WTC11 (cell line): ENCODE measurements at regions not wholly inside any gene's neighbourhood (a gene's known extent, or its start where the extent isn't known, plus 50 kb on each side); places are given as distances from the start of the nearest gene placed in this dataset.

ENCODE experiments used
- CREB1 ChIP-seq: sonication (generic); formaldehyde crosslinking; IDR thresholded peaks from 2 replicates; pipeline ENCODE4 v1.8.0; 2023; ENCODE audit warnings: mild to moderate bottlenecking, missing genetic modification reagents
- CREM ChIP-seq: sonication (generic); formaldehyde crosslinking; IDR thresholded peaks from 2 replicates; pipeline ENCODE4 v1.8.1; 2022; ENCODE audit warnings: mild to moderate bottlenecking, missing genetic modification reagents, moderate library complexity
- MXD4 ChIP-seq: fragments of 250-450 bp; sonication (Bioruptor Pico); IDR thresholded peaks from 2 replicates; pipeline ENCODE4 v1.8.0; 2021; ENCODE audit warnings: mild to moderate bottlenecking, moderate library complexity, borderline replicate concordance
- SP1 ChIP-seq: sonication (generic); formaldehyde crosslinking; conservative IDR thresholded peaks from 2 replicates; pipeline ENCODE4 v1.8.1; 2022; ENCODE audit warnings: missing genetic modification reagents
- ZNF317 ChIP-seq: sonication (generic); formaldehyde crosslinking; IDR thresholded peaks from 2 replicates; pipeline ENCODE4 v1.8.1; 2023; ENCODE audit warnings: low read depth, mild to moderate bottlenecking, moderate library complexity, missing genetic modification reagents, borderline replicate concordance
- TF ChIP-seq, protein P1 (sequence below): fragments of 200-600 bp; IDR thresholded peaks from 2 replicates; pipeline ENCODE4 v1.8.0; 2022; ENCODE audit warnings: antibody characterized with exemption
- TF ChIP-seq, protein P2 (sequence below): sonication (generic); formaldehyde crosslinking; IDR thresholded peaks from 2 replicates; pipeline ENCODE4 v1.8.0; 2022; ENCODE audit warnings: missing genetic modification reagents
- TF ChIP-seq, protein P3 (sequence below): sonication (generic); formaldehyde crosslinking; IDR thresholded peaks from 2 replicates; pipeline ENCODE4 v1.8.0; 2023; ENCODE audit warnings: missing genetic modification reagents

DNA sequence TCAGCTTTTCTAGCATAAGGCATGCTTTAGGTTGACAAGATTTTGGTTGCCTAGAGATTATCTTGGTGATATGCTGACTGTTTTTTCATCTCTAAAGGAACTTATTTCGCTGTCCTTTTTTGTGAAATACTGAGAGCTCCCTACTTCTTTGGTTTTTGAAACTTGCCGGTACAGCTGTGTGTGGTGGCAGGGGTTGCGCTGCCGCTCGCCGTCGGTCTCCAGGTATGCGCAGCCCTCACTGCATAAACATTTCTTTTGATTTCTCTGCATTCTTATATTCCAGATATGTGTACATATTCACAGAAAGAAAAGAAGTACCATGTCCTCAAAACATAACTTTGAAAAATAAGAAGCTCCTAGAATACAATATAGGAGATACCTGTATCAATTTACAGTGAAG lies 106.4 kb upstream of the SYNDIG1 start:
- TF ChIP-seq, protein P1, sequence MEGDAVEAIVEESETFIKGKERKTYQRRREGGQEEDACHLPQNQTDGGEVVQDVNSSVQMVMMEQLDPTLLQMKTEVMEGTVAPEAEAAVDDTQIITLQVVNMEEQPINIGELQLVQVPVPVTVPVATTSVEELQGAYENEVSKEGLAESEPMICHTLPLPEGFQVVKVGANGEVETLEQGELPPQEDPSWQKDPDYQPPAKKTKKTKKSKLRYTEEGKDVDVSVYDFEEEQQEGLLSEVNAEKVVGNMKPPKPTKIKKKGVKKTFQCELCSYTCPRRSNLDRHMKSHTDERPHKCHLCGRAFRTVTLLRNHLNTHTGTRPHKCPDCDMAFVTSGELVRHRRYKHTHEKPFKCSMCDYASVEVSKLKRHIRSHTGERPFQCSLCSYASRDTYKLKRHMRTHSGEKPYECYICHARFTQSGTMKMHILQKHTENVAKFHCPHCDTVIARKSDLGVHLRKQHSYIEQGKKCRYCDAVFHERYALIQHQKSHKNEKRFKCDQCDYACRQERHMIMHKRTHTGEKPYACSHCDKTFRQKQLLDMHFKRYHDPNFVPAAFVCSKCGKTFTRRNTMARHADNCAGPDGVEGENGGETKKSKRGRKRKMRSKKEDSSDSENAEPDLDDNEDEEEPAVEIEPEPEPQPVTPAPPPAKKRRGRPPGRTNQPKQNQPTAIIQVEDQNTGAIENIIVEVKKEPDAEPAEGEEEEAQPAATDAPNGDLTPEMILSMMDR, result no peak
- TF ChIP-seq CREB1 (CRISPR knock-in tag) (no peak), ZNF317 (CRISPR knock-in tag) (no peak), SP1 (no peak), CREM (no peak), MXD4 (no peak)
- TF ChIP-seq, protein P2, sequence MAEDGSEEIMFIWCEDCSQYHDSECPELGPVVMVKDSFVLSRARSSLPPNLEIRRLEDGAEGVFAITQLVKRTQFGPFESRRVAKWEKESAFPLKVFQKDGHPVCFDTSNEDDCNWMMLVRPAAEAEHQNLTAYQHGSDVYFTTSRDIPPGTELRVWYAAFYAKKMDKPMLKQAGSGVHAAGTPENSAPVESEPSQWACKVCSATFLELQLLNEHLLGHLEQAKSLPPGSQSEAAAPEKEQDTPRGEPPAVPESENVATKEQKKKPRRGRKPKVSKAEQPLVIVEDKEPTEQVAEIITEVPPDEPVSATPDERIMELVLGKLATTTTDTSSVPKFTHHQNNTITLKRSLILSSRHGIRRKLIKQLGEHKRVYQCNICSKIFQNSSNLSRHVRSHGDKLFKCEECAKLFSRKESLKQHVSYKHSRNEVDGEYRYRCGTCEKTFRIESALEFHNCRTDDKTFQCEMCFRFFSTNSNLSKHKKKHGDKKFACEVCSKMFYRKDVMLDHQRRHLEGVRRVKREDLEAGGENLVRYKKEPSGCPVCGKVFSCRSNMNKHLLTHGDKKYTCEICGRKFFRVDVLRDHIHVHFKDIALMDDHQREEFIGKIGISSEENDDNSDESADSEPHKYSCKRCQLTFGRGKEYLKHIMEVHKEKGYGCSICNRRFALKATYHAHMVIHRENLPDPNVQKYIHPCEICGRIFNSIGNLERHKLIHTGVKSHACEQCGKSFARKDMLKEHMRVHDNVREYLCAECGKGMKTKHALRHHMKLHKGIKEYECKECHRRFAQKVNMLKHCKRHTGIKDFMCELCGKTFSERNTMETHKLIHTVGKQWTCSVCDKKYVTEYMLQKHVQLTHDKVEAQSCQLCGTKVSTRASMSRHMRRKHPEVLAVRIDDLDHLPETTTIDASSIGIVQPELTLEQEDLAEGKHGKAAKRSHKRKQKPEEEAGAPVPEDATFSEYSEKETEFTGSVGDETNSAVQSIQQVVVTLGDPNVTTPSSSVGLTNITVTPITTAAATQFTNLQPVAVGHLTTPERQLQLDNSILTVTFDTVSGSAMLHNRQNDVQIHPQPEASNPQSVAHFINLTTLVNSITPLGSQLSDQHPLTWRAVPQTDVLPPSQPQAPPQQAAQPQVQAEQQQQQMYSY (CRISPR knock-in tag), result no peak
- TF ChIP-seq, protein P3, sequence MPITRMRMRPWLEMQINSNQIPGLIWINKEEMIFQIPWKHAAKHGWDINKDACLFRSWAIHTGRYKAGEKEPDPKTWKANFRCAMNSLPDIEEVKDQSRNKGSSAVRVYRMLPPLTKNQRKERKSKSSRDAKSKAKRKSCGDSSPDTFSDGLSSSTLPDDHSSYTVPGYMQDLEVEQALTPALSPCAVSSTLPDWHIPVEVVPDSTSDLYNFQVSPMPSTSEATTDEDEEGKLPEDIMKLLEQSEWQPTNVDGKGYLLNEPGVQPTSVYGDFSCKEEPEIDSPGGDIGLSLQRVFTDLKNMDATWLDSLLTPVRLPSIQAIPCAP (CRISPR knock-in tag), result no peak
